VCaP (cell line): ENCODE measurements at regions not wholly inside any gene's neighbourhood (a gene's known extent, or its start where the extent isn't known, plus 50 kb on each side); places are given as distances from the start of the nearest gene placed in this dataset.

Experiments
- H3K27ac ChIP-seq: fragments of 450-650 bp; 2 replicates; pipeline ENCODE4 v1.5.1; 2017
- CTCF ChIP-seq: fragments of 450-650 bp; conservative IDR thresholded peaks from 2 replicates; pipeline ENCODE4 v1.5.1; 2017; ENCODE audit warnings: mild to moderate bottlenecking, moderate library complexity

- H3K27ac ChIP-seq: peak overlapping the region; percentile 18; the same call in 1 of the 2 replicates
Measured at GRCh38 chr12:14283489-14284144, 81.9 kb upstream of the ATF7IP start.

GRCh38 chr12:14284184-14284722 is 81.2 kb upstream of the ATF7IP start:
- peak overlapping the region; percentile 18; the same call in 1 of the 2 replicates for H3K27ac ChIP-seq
- no peak for TF ChIP-seq CTCF

More at GRCh38 chr12:14283489-14284144, 81.9 kb upstream of the ATF7IP start:
- TF ChIP-seq CTCF: no peak

- no peak for TF ChIP-seq CTCF
- no peak overlapping the region for H3K27ac ChIP-seq
Measured at GRCh38 chr12:14289601-14290000, 75.9 kb upstream of the ATF7IP start.

GRCh38 chr12:14290951-14291350 is 74.5 kb upstream of the ATF7IP start:
- TF ChIP-seq CTCF: no peak
- H3K27ac ChIP-seq: no peak overlapping the region

- no peak for TF ChIP-seq CTCF
- no peak overlapping the region for H3K27ac ChIP-seq
Measured at GRCh38 chr12:14303661-14304155, 61.8 kb upstream of the ATF7IP start.

- TF ChIP-seq CTCF: no peak
- no peak overlapping the region for H3K27ac ChIP-seq
Measured at GRCh38 chr12:14307004-14307403, 58.5 kb upstream of the ATF7IP start.

- no peak overlapping the region for H3K27ac ChIP-seq
- TF ChIP-seq CTCF: no peak
Measured at GRCh38 chr12:14308516-14308915, 57.0 kb upstream of the ATF7IP start.
